IMR-90 (cell line): ENCODE measurements at regions not wholly inside any gene's neighbourhood (a gene's known extent, or its start where the extent isn't known, plus 50 kb on each side); places are given as distances from the start of the nearest gene placed in this dataset.

Source experiments
- ATAC-seq: fragments of 200-7000 bp; cut with Tn5 transposase; 2 replicates; pipeline ENCODE4 v1.9.1; 2020; ENCODE audit warnings: low read depth, mild to moderate bottlenecking, moderate library complexity
- BruUV-seq: library from RNA; stranded (reverse); fragments of 400-500 nt; replicated peaks from 2 replicates; lab custom pipeline; 2021; lab: Mats Ljungman, UMichigan
- CTCF ChIA-PET: fragments of 300-600 bp; formaldehyde crosslinking; extraction: SDS; loops from one replicate; lab custom pipeline; 2021; ENCODE audit warnings: antibody characterized with exemption; lab: Yijun Ruan, JAX
- POLR2A ChIA-PET: fragments of 300-600 bp; sonication (Branson Sonifier 250); formaldehyde crosslinking; loops from one replicate; lab custom pipeline; 2022; ENCODE audit warnings: antibody characterized with exemption; ENCODE audit not compliant: unreplicated experiment; lab: Charles Lee
- DNase-seq: peaks from one replicate; pipeline ENCODE4 v3.0.0; 2013
- H2AFZ ChIP-seq: replicated peaks from 2 replicates; pipeline ENCODE3; 2013; ENCODE audit warnings: low read length, mild to moderate bottlenecking; ENCODE audit not compliant: poor library complexity
- H2AK5ac ChIP-seq: 2 replicates; pipeline ENCODE4 v1.6.1; 2013; ENCODE audit warnings: low read depth, low read length, inconsistent platforms
- H2AK9ac ChIP-seq: replicated peaks from 2 replicates; pipeline ENCODE3; 2013; ENCODE audit warnings: mild to moderate bottlenecking, low read depth, low read length, moderate library complexity; ENCODE audit not compliant: poor library complexity
- H2BK120ac ChIP-seq: 2 replicates; pipeline ENCODE4 v1.6.1; 2013; ENCODE audit warnings: low read depth, low read length, inconsistent platforms
- H2BK15ac ChIP-seq: 3 replicates; pipeline ENCODE4 v1.6.1; 2013; ENCODE audit warnings: low read depth, low read length, inconsistent platforms
- H2BK20ac ChIP-seq: 2 replicates; pipeline ENCODE4 v1.6.1; 2013; ENCODE audit warnings: low read depth, mild to moderate bottlenecking, inconsistent platforms, low read length, moderate library complexity
- H2BK5ac ChIP-seq: 2 replicates; pipeline ENCODE4 v1.6.1; 2013; ENCODE audit warnings: mild to moderate bottlenecking, low read depth, low read length, inconsistent platforms; ENCODE audit not compliant: poor library complexity, severe bottlenecking
- H3K14ac ChIP-seq: replicated peaks from 2 replicates; pipeline ENCODE4 v1.6.1; 2013; ENCODE audit warnings: low read depth, low read length, inconsistent platforms
- H3K18ac ChIP-seq: 2 replicates; pipeline ENCODE4 v1.6.1; 2013; ENCODE audit warnings: low read depth, low read length, control low read depth
- H3K23ac ChIP-seq: 2 replicates; pipeline ENCODE4 v1.6.1; 2013; ENCODE audit warnings: low read depth, low read length, inconsistent platforms
- H3K27ac ChIP-seq: 2 replicates; pipeline ENCODE4 v1.5.1; 2013; ENCODE audit warnings: mild to moderate bottlenecking, control low read depth, low read length; ENCODE audit not compliant: insufficient read depth
- H3K27me3 ChIP-seq: 2 replicates; pipeline ENCODE4 v1.6.1; 2013; ENCODE audit warnings: low read length; ENCODE audit not compliant: control insufficient read depth, insufficient read depth
- H3K36me3 ChIP-seq: 2 replicates; pipeline ENCODE4 v1.6.1; 2013; ENCODE audit warnings: low read length, mixed read lengths; ENCODE audit not compliant: control insufficient read depth, insufficient read depth
- H3K4ac ChIP-seq: 2 replicates; pipeline ENCODE4 v1.6.1; 2013; ENCODE audit warnings: low read depth, low read length, inconsistent platforms
- H3K4me1 ChIP-seq: 2 replicates; pipeline ENCODE4 v1.6.1; 2013; ENCODE audit warnings: low read length, mixed read lengths; ENCODE audit not compliant: control insufficient read depth, insufficient read depth
- H3K4me2 ChIP-seq: 2 replicates; pipeline ENCODE4 v1.6.1; 2013; ENCODE audit warnings: low read depth, mild to moderate bottlenecking, control low read depth, low read length, moderate library complexity
- H3K4me3 ChIP-seq: 2 replicates; pipeline ENCODE4 v1.5.1; 2013; ENCODE audit warnings: low read depth, mild to moderate bottlenecking, control low read depth, low read length, moderate library complexity; ENCODE audit not compliant: insufficient read depth
- H3K56ac ChIP-seq: 2 replicates; pipeline ENCODE4 v1.6.1; 2013; ENCODE audit warnings: low read length, inconsistent platforms; ENCODE audit not compliant: insufficient read depth; ENCODE audit errors: extremely low read depth
- H3K79me1 ChIP-seq, 2 experiments: 2 replicates each; pipeline ENCODE4 v1.6.1; 2013; ENCODE audit warnings: low read length in 2 of 2, inconsistent platforms in 1 of 2, low read depth in 1 of 2
- H3K9ac ChIP-seq: 2 replicates; pipeline ENCODE4 v1.6.1; 2013; ENCODE audit warnings: low read depth, low read length, control low read depth
- H3K9me1 ChIP-seq: 2 replicates; pipeline ENCODE4 v1.6.1; 2013; ENCODE audit warnings: low read length, inconsistent platforms; ENCODE audit not compliant: insufficient read depth
- H3K9me3 ChIP-seq: 2 replicates; pipeline ENCODE4 v1.6.1; 2013; ENCODE audit warnings: low read length; ENCODE audit not compliant: control insufficient read depth, insufficient read depth
- H4K20me1 ChIP-seq: 2 replicates; pipeline ENCODE4 v1.6.1; 2013; ENCODE audit warnings: low read length, inconsistent platforms; ENCODE audit not compliant: insufficient read depth
- H4K5ac ChIP-seq: 2 replicates; pipeline ENCODE4 v1.6.1; 2013; ENCODE audit warnings: mild to moderate bottlenecking, low read depth, low read length, control low read depth
- H4K8ac ChIP-seq, 2 experiments: 2 replicates each; pipeline ENCODE4 v1.6.1; 2013; ENCODE audit warnings: low read depth in 2 of 2, low read length in 2 of 2, control low read depth in 1 of 2, inconsistent platforms in 1 of 2
- H4K91ac ChIP-seq: 2 replicates; pipeline ENCODE4 v1.6.1; 2013; ENCODE audit warnings: low read depth, low read length, inconsistent platforms; ENCODE audit not compliant: insufficient read depth
- BHLHE40 ChIP-seq: fragments of 150-350 bp; IDR thresholded peaks from 2 replicates; pipeline ENCODE4 v1.6.1; 2016; ENCODE audit warnings: mild to moderate bottlenecking, low read depth, low read length
- CEBPB ChIP-seq: IDR thresholded peaks from 2 replicates; pipeline ENCODE4 v1.6.1; 2012; ENCODE audit warnings: low read depth, low read length, improper control_type of control experiment
- CHD1 ChIP-seq: IDR thresholded peaks from 2 replicates; pipeline ENCODE4 v1.6.1; 2012; ENCODE audit warnings: low read depth, low read length, improper control_type of control experiment
- FOS ChIP-seq: fragments of 150-350 bp; IDR thresholded peaks from 2 replicates; pipeline ENCODE4 v1.6.1; 2016; ENCODE audit warnings: low read depth, low read length
- MAFK ChIP-seq: IDR thresholded peaks from 2 replicates; pipeline ENCODE4 v1.6.1; 2012; ENCODE audit warnings: low read depth, low read length, improper control_type of control experiment
- MAZ ChIP-seq: IDR thresholded peaks from 2 replicates; pipeline ENCODE4 v1.6.1; 2012; ENCODE audit warnings: low read depth, mild to moderate bottlenecking, low read length, improper control_type of control experiment, moderate library complexity, borderline replicate concordance
- MXI1 ChIP-seq: IDR thresholded peaks from 2 replicates; pipeline ENCODE4 v1.6.1; 2012; ENCODE audit warnings: low read depth, mild to moderate bottlenecking, low read length, moderate library complexity, borderline replicate concordance
- NFE2L2 ChIP-seq: fragments of 150-350 bp; IDR thresholded peaks from 2 replicates; pipeline ENCODE4 v1.6.1; 2016; ENCODE audit warnings: low read depth, mild to moderate bottlenecking, low read length
- POLR2A ChIP-seq: IDR thresholded peaks from 2 replicates; pipeline ENCODE4 v1.6.1; 2012; ENCODE audit warnings: mild to moderate bottlenecking, low read depth, low read length
- RAD21 ChIP-seq: IDR thresholded peaks from 2 replicates; pipeline ENCODE4 v1.6.1; 2012; ENCODE audit warnings: low read length, improper control_type of control experiment
- RCOR1 ChIP-seq: IDR thresholded peaks from 2 replicates; pipeline ENCODE4 v1.6.1; 2012; ENCODE audit warnings: mild to moderate bottlenecking, low read length, improper control_type of control experiment; ENCODE audit not compliant: insufficient replicate concordance
- RFX5 ChIP-seq: IDR thresholded peaks from 2 replicates; pipeline ENCODE4 v1.8.0; 2012; ENCODE audit warnings: low read depth, mild to moderate bottlenecking, low read length, moderate library complexity
- SMC3 ChIP-seq: fragments of 150-350 bp; IDR thresholded peaks from 2 replicates; pipeline ENCODE4 v1.6.1; 2016; ENCODE audit warnings: low read depth, mild to moderate bottlenecking, antibody characterized with exemption, low read length, moderate library complexity
- WGBS, 2 experiments: methylation state at CpG; one replicate each; pipeline versions ENCODE4 v1.1.5 to v1.1.7; 2013; ENCODE audit warnings: missing lambda C conversion rate in 2 of 2; ENCODE audit not compliant: insufficient read length in 1 of 2; ENCODE audit errors: extremely low coverage in 2 of 2; 5-methylcytosine and 5-hydroxymethylcytosine counted together
- dilution Hi-C: fragments of 300-500 bp; cut with HindIII; formaldehyde crosslinking; loops from one replicate; pipeline ENCODE4 v1.14.3; 2018; ENCODE audit warnings: low sequenced_read_pairs; ENCODE audit not compliant: unreplicated experiment
- in situ Hi-C: fragments of 300-500 bp; cut with MboI; formaldehyde crosslinking; loops from 3 replicates; pipeline ENCODE4 v1.14.3; 2019; ENCODE audit warnings: low sequenced_read_pairs, inconsistent platforms, mixed read lengths
- intact Hi-C: fragments of 100-400 bp; cut with micrococcal nuclease; formaldehyde crosslinking; loops from 2 replicates; pipeline ENCODE4 v1.10.0; 2022
- TF ChIP-seq, protein P1 (sequence below): fragments of 150-350 bp; IDR thresholded peaks from 2 replicates; pipeline ENCODE4 v1.6.1; 2017; ENCODE audit warnings: mild to moderate bottlenecking, antibody characterized with exemption, low read length, low read depth
- TF ChIP-seq, protein P2 (sequence below): conservative IDR thresholded peaks from 2 replicates; pipeline ENCODE4 v1.5.1; 2012; ENCODE audit warnings: mild to moderate bottlenecking, low read depth, low read length, improper control_type of control experiment
- TF ChIP-seq, protein P3 (sequence below): fragments of 150-350 bp; IDR thresholded peaks from 2 replicates; pipeline ENCODE4 v1.6.1; 2016; ENCODE audit warnings: low read depth, mild to moderate bottlenecking, low read length, moderate library complexity, borderline replicate concordance

DNA sequence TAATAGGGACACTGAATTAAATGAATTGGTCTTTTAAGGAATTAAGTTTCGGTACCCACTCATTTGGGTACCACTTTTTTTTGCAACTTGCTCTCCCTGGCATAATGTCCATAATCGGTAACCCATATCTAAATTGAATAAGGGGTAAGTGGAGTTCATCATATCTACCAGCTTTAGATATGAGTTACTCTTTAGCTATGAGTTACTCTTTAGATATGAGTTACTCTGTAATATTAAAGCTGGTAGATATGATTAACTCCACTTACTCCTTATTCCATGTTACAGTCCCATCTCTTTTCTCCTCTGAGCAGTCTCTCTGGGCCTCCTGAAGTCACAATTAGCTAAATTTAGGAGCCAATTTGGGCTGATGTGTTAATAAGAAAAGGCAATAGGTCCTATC, 85.7 kb downstream of the TEX13C start:
- Histone ChIP-seq H3K27me3 (no peaks in the 10 kb centered on the region), H3K9ac (no peak overlapping the region), H2AK5ac (no peak overlapping the region), H3K9me3 (no peaks in the 10 kb centered on the region), H3K79me1 (no peaks in the 10 kb centered on the region), H3K4me2 (no peak overlapping the region), H3K14ac (no peak overlapping the region), H3K4ac (no peak overlapping the region), H3K36me3 (no peaks in the 10 kb centered on the region), H3K18ac (no peak overlapping the region), H2BK5ac (no peak overlapping the region), H4K8ac (no peak overlapping the region), H3K56ac (no peak overlapping the region), H3K4me3 (no peak overlapping the region), H4K91ac (no peak overlapping the region), H2AFZ (no peak overlapping the region), H2BK120ac (no peak overlapping the region), H2BK15ac (no peak overlapping the region), H2BK20ac (no peak overlapping the region), H3K9me1 (no peaks in the 10 kb centered on the region), H3K27ac (no peak overlapping the region), H3K4me1 (no peaks in the 10 kb centered on the region), H2AK9ac (no peak overlapping the region), H3K23ac (no peak overlapping the region), H4K20me1 (no peaks in the 10 kb centered on the region), H4K5ac (no peak overlapping the region)
- ChIA-PET CTCF (no interaction called here), POLR2A (no interaction called here)
- intact Hi-C loops (no loop called here), in situ Hi-C loops (no loop called here), dilution Hi-C loops (no loop called here)
- DNase-seq = no peak
- no peak for ATAC-seq
- no TSS peak for BruUV-seq
- WGBS, 2 experiments = no CpG with 5 or more reads among the region's 2 CpGs
- no peak for TF ChIP-seq POLR2A
- TF ChIP-seq, protein P1, sequence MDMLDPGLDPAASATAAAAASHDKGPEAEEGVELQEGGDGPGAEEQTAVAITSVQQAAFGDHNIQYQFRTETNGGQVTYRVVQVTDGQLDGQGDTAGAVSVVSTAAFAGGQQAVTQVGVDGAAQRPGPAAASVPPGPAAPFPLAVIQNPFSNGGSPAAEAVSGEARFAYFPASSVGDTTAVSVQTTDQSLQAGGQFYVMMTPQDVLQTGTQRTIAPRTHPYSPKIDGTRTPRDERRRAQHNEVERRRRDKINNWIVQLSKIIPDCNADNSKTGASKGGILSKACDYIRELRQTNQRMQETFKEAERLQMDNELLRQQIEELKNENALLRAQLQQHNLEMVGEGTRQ = no peak
- TF ChIP-seq, protein P2, sequence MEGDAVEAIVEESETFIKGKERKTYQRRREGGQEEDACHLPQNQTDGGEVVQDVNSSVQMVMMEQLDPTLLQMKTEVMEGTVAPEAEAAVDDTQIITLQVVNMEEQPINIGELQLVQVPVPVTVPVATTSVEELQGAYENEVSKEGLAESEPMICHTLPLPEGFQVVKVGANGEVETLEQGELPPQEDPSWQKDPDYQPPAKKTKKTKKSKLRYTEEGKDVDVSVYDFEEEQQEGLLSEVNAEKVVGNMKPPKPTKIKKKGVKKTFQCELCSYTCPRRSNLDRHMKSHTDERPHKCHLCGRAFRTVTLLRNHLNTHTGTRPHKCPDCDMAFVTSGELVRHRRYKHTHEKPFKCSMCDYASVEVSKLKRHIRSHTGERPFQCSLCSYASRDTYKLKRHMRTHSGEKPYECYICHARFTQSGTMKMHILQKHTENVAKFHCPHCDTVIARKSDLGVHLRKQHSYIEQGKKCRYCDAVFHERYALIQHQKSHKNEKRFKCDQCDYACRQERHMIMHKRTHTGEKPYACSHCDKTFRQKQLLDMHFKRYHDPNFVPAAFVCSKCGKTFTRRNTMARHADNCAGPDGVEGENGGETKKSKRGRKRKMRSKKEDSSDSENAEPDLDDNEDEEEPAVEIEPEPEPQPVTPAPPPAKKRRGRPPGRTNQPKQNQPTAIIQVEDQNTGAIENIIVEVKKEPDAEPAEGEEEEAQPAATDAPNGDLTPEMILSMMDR = no peak
- no peak for TF ChIP-seq CEBPB
- TF ChIP-seq FOS = no peak
- TF ChIP-seq SMC3 = no peak
- TF ChIP-seq RFX5 = no peak
- no peak for TF ChIP-seq MAFK
- no peak for TF ChIP-seq RAD21
- no peak for TF ChIP-seq MAZ
- TF ChIP-seq MXI1 = no peak
- TF ChIP-seq, protein P3, sequence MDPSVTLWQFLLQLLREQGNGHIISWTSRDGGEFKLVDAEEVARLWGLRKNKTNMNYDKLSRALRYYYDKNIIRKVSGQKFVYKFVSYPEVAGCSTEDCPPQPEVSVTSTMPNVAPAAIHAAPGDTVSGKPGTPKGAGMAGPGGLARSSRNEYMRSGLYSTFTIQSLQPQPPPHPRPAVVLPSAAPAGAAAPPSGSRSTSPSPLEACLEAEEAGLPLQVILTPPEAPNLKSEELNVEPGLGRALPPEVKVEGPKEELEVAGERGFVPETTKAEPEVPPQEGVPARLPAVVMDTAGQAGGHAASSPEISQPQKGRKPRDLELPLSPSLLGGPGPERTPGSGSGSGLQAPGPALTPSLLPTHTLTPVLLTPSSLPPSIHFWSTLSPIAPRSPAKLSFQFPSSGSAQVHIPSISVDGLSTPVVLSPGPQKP = no peak
- TF ChIP-seq CHD1 = no peak
- no peak for TF ChIP-seq NFE2L2
- no peak for TF ChIP-seq BHLHE40
- TF ChIP-seq RCOR1 = no peak
